BE2C (cell line): ENCODE measurements at regions not wholly inside any gene's neighbourhood (a gene's known extent, or its start where the extent isn't known, plus 50 kb on each side); places are given as distances from the start of the nearest gene placed in this dataset.

Experiments used
- DNase-seq: peaks from one replicate; pipeline ENCODE4 v3.0.0-alpha.2; 2020
- H3K27me3 ChIP-seq: fragments of 250-450 bp; sonication (Bioruptor Pico); 2 replicates; pipeline ENCODE4 v1.5.1; 2020; ENCODE audit warnings: mild to moderate bottlenecking
- H3K36me3 ChIP-seq: fragments of 250-450 bp; sonication (Bioruptor Pico); 2 replicates; pipeline ENCODE4 v1.5.1; 2020; ENCODE audit warnings: mild to moderate bottlenecking
- H3K4me1 ChIP-seq: fragments of 250-450 bp; sonication (Bioruptor Pico); 2 replicates; pipeline ENCODE4 v1.5.1; 2020
- H3K4me3 ChIP-seq: 2 replicates; pipeline ENCODE4 v1.5.1; 2011; ENCODE audit warnings: low read depth, low read length
- H3K9me3 ChIP-seq: fragments of 250-450 bp; sonication (Bioruptor Pico); 2 replicates; pipeline ENCODE4 v1.5.1; 2020
- CTCF ChIP-seq: IDR thresholded peaks from 2 replicates; pipeline ENCODE4 v1.5.1; 2012; ENCODE audit warnings: mild to moderate bottlenecking, low read depth, low read length

- H3K4me1 ChIP-seq, result peaks cover 6% of the 10 kb centered on the region; the same call in 1 of the 2 replicates
- H3K27me3 ChIP-seq, result no peaks in the 10 kb centered on the region
These were observed 277.3 kb upstream of the ATP2B1 start for GRCh38 chr12:89985935-89986334.

GRCh38 chr12:89984846-89985245, 276.2 kb upstream of the ATP2B1 start:
- H3K9me3 ChIP-seq, result no peaks in the 10 kb centered on the region
- no peak overlapping the region for H3K4me3 ChIP-seq
- peaks cover 6% of the 10 kb centered on the region; the same call in 1 of the 2 replicates for H3K4me1 ChIP-seq
- no peak for TF ChIP-seq CTCF
- DNase-seq, result no peak
- H3K36me3 ChIP-seq, result no peaks in the 10 kb centered on the region
- no peaks in the 10 kb centered on the region for H3K27me3 ChIP-seq

More at GRCh38 chr12:89985935-89986334, 277.3 kb upstream of the ATP2B1 start:
- no peaks in the 10 kb centered on the region for H3K36me3 ChIP-seq
- no peak for DNase-seq
- H3K4me3 ChIP-seq, result no peak overlapping the region
- TF ChIP-seq CTCF, result no peak
- H3K9me3 ChIP-seq, result no peaks in the 10 kb centered on the region

GRCh38 chr12:89983622-89984021, 275.0 kb upstream of the ATP2B1 start:
- TF ChIP-seq CTCF, result no peak
- Histone ChIP-seq H3K4me3 (no peak overlapping the region), H3K9me3 (no peaks in the 10 kb centered on the region), H3K4me1 (peaks cover 6% of the 10 kb centered on the region; the same call in 1 of the 2 replicates), H3K36me3 (no peaks in the 10 kb centered on the region), H3K27me3 (no peaks in the 10 kb centered on the region)
- DNase-seq, result no peak

GRCh38 chr12:89980236-89980635, 271.6 kb upstream of the ATP2B1 start:
- TF ChIP-seq CTCF, result no peak
- no peak overlapping the region for H3K4me3 ChIP-seq
- DNase-seq, result no peak
- peaks cover 6% of the 10 kb centered on the region; the same call in 1 of the 2 replicates for H3K4me1 ChIP-seq
- no peaks in the 10 kb centered on the region for H3K36me3 ChIP-seq
- no peaks in the 10 kb centered on the region for H3K9me3 ChIP-seq
- H3K27me3 ChIP-seq, result no peaks in the 10 kb centered on the region

GRCh38 chr12:89977405-89978085, 268.9 kb upstream of the ATP2B1 start:
- H3K4me1 ChIP-seq, result no peaks in the 10 kb centered on the region; the same call in 1 of the 2 replicates
- H3K27me3 ChIP-seq, result no peaks in the 10 kb centered on the region
- no peaks in the 10 kb centered on the region for H3K9me3 ChIP-seq
- no peak overlapping the region for H3K4me3 ChIP-seq
- no peaks in the 10 kb centered on the region for H3K36me3 ChIP-seq
- DNase-seq, result no peak
- TF ChIP-seq CTCF, result no peak

- Histone ChIP-seq H3K4me3 (no peak overlapping the region), H3K27me3 (no peaks in the 10 kb centered on the region), H3K4me1 (no peaks in the 10 kb centered on the region; the same call in 1 of the 2 replicates), H3K36me3 (no peaks in the 10 kb centered on the region), H3K9me3 (no peaks in the 10 kb centered on the region)
- no peak for TF ChIP-seq CTCF
- DNase-seq, result no peak
These were observed 268.2 kb upstream of the ATP2B1 start for GRCh38 chr12:89976866-89977265.
